ENCODE measurements at regions not wholly inside any gene's neighbourhood (a gene's known extent, or its start where the extent isn't known, plus 50 kb on each side); places are given as distances from the start of the nearest gene placed in this dataset.

DNA sequence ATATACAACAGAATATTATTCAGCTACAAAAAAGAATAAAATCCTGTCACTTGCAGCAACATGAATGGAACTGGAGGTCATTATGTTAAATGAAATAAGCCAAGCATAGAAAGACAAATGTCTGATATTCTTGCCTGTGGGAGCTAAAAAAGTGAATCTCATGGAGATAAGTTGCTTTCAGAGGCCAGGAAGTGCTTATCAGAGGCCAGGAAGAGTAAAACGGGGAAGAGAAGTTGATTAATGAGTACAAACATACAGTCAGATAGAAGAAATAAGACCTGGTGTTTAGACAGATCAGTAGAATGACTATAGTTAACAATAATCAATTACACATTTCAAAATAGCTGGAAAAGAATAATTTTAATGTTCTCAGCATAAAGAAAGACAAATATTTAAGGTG is 54.4 kb upstream of the CPHXL start:
- WGBS (ENCODE audit: missing lambda C conversion rate): 0% methylated on average over 1 of the region's 1 CpG
- Histone ChIP-seq H3K27ac (no peak overlapping the region), H3K4me3 (no peak overlapping the region), H3K9me3 (0 out of 3 replicates have a peak, but pooled peaks cover 2% of the 10 kb centered on the region), H3K4me1 (no peaks in the 10 kb centered on the region), H3K4me2 (no peak overlapping the region)
- no peak for DNase-seq (ENCODE audit: low read depth in 1 of 2, low spot score in 1 of 2)
- FAIRE-seq: no peak
- ATAC-seq: no peak
- ChIA-PET POLR2A (no interaction called here), CTCF (interaction anchor here (8.6 kb wide), 1 partner anchor 1390 kb away, joined by 55 read pairs; no protein-coding TSS in a partner anchor)
- TF ChIP-seq CEBPB (IDR thresholded peaks at IDR 0.05): no peak

DNA sequence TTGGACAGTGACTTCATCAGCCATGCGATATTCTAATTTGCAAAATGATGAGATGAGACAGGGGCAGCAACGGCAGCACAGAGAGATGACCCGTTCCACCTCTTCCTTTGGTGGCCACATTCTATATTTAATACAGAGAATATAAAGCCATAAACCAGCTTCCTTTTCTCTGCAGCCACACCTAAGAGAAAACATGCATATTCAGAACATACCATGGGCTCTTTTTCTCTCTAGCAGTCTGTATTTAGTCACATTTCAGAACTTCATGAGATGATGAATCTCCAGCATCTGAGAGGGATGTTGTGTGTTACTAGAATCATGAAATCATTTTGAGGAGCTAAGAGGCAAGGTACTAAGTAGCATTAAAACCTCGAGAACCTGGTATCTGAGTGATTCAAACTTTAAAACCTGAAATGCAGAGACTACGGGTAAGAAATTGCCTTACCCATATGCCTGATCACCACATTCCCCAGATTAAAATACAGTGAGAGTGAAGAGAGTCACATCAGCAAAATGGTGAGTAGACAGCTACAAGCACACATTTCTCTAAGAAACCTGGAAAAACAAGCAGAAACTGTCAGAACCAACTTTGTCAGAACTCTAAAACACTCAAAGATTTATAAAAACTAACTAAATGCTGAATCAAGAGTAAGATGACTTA is 55.5 kb upstream of the CPHXL start:
- POLR2A ChIA-PET: no interaction called here
- H3K4me2 ChIP-seq: no peak overlapping the region
- CTCF ChIA-PET: interaction anchor here (0.6 to 8.6 kb wide), 4 partner anchors 16 to 1388 kb away, joined by 3 to 55 read pairs (median 4); no protein-coding TSS in a partner anchor
- H3K9me3 ChIP-seq: 0 out of 3 replicates have a peak, but pooled peaks cover 2% of the 10 kb centered on the region
- no peaks in the 10 kb centered on the region for H3K4me1 ChIP-seq
- FAIRE-seq (no peak), DNase-seq (ENCODE audit: low read depth in 1 of 2, low spot score in 1 of 2) (no peak), ATAC-seq (no peak)
- 30% methylated on average over 5 of the region's 5 CpGs for WGBS (ENCODE audit: missing lambda C conversion rate)
- no peak overlapping the region for H3K27ac ChIP-seq
- no peak overlapping the region for H3K4me3 ChIP-seq
- TF ChIP-seq HDAC2 (IDR thresholded peaks at IDR 0.05) (no peak), RCOR1 (IDR thresholded peaks at IDR 0.05; ENCODE audit: low read depth, low read length) (no peak), ZSCAN20 (CRISPR knock-in tag; IDR thresholded peaks at IDR 0.05) (no peak), BHLHE40 (IDR thresholded peaks at IDR 0.05; ENCODE audit: low read depth, low read length) (no peak), CEBPB (IDR thresholded peaks at IDR 0.05) (no peak), JUNB (IDR thresholded peaks at IDR 0.05) (no peak), NFE2L2 (conservative IDR thresholded peaks at IDR 0.05; ENCODE audit: low read length) (no peak), RNF2 (IDR thresholded peaks at IDR 0.05; ENCODE audit: borderline replicate concordance, low read depth) (no peak), HEYL (CRISPR knock-in tag; IDR thresholded peaks at IDR 0.05) (no peak), TFCP2L1 (CRISPR knock-in tag; IDR thresholded peaks at IDR 0.05) (no peak), MAFK (IDR thresholded peaks at IDR 0.05; ENCODE audit: partially characterized antibody) (no peak), PHF8 (IDR thresholded peaks at IDR 0.05; ENCODE audit: borderline replicate concordance, low read depth) (no peak), EHF (CRISPR knock-in tag; IDR thresholded peaks at IDR 0.05) (no peak), SMC3 (IDR thresholded peaks at IDR 0.05) (no peak), ZFP36 (IDR thresholded peaks at IDR 0.05; ENCODE audit: borderline replicate concordance, partially characterized antibody) (no peak), ZC3H11A (IDR thresholded peaks at IDR 0.05) (no peak)
- TF ChIP-seq, protein P1, sequence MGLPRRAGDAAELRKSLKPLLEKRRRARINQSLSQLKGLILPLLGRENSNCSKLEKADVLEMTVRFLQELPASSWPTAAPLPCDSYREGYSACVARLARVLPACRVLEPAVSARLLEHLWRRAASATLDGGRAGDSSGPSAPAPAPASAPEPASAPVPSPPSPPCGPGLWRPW (IDR thresholded peaks at IDR 0.05): no peak
- TF ChIP-seq, protein P2, sequence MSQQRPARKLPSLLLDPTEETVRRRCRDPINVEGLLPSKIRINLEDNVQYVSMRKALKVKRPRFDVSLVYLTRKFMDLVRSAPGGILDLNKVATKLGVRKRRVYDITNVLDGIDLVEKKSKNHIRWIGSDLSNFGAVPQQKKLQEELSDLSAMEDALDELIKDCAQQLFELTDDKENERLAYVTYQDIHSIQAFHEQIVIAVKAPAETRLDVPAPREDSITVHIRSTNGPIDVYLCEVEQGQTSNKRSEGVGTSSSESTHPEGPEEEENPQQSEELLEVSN (IDR thresholded peaks at IDR 0.05; ENCODE audit: borderline replicate concordance, low read depth): no peak
- TF ChIP-seq, protein P3, sequence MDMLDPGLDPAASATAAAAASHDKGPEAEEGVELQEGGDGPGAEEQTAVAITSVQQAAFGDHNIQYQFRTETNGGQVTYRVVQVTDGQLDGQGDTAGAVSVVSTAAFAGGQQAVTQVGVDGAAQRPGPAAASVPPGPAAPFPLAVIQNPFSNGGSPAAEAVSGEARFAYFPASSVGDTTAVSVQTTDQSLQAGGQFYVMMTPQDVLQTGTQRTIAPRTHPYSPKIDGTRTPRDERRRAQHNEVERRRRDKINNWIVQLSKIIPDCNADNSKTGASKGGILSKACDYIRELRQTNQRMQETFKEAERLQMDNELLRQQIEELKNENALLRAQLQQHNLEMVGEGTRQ (IDR thresholded peaks at IDR 0.05): no peak
- TF ChIP-seq, protein P4, sequence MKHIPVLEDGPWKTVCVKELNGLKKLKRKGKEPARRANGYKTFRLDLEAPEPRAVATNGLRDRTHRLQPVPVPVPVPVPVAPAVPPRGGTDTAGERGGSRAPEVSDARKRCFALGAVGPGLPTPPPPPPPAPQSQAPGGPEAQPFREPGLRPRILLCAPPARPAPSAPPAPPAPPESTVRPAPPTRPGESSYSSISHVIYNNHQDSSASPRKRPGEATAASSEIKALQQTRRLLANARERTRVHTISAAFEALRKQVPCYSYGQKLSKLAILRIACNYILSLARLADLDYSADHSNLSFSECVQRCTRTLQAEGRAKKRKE (CRISPR knock-in tag; IDR thresholded peaks at IDR 0.05; ENCODE audit: low read depth): no peak

DNA sequence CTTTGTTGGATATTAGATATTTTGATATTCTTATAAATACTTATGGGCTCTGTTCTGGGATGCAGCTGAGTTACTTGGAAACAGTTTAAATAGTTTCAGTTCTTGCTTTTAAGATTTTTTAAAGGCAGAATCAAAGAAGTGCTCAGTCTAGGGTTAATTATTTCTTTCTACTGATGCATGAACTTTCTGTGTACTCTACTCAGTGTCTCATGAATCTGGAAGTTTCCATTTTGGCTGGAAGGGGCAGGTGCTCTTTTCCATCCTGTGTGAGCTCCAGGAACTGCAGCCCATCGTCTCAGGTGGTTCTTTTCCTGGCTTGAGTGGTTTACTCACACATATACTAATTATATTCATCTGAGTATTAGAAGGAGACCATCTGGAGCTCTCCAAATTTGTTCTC is 61.1 kb upstream of the CPHXL start:
- Histone ChIP-seq H3K4me1 (no peaks in the 10 kb centered on the region), H3K4me3 (no peak overlapping the region), H3K9me3 (0 out of 3 replicates have a peak, but pooled peaks cover 2% of the 10 kb centered on the region), H3K27ac (no peak overlapping the region), H3K4me2 (no peak overlapping the region)
- TF ChIP-seq RFX5 (IDR thresholded peaks at IDR 0.05) (no peak), KDM1A (IDR thresholded peaks at IDR 0.05; ENCODE audit: low read depth) (no peak), MYC (IDR thresholded peaks at IDR 0.05; ENCODE audit: borderline replicate concordance, low read length) (no peak), CBX2 (IDR thresholded peaks at IDR 0.05; ENCODE audit: borderline replicate concordance, low read depth) (no peak), RARB (CRISPR knock-in tag; IDR thresholded peaks at IDR 0.05) (no peak)
- FAIRE-seq: no peak
- ChIA-PET CTCF (interaction anchor here (0.6 to 8.6 kb wide), 4 partner anchors 14 to 1496 kb away, joined by 3 to 55 read pairs (median 3); no protein-coding TSS in a partner anchor), POLR2A (no interaction called here)
- no peak for ATAC-seq
- DNase-seq (ENCODE audit: low read depth in 1 of 2, low spot score in 1 of 2): no peak
- WGBS (ENCODE audit: missing lambda C conversion rate): 3% methylated on average over 1 of the region's 1 CpG
